IMR-90 (cell line): ENCODE measurements at regions not wholly inside any gene's neighbourhood (a gene's known extent, or its start where the extent isn't known, plus 50 kb on each side); places are given as distances from the start of the nearest gene placed in this dataset.

Source experiments
- ATAC-seq: fragments of 200-7000 bp; cut with Tn5 transposase; 2 replicates; pipeline ENCODE4 v1.9.1; 2020; ENCODE audit warnings: low read depth, mild to moderate bottlenecking, moderate library complexity
- BruUV-seq: library from RNA; stranded (reverse); fragments of 400-500 nt; replicated peaks from 2 replicates; lab custom pipeline; 2021; lab: Mats Ljungman, UMichigan
- CTCF ChIA-PET: fragments of 300-600 bp; formaldehyde crosslinking; extraction: SDS; loops from one replicate; lab custom pipeline; 2021; ENCODE audit warnings: antibody characterized with exemption; lab: Yijun Ruan, JAX
- POLR2A ChIA-PET: fragments of 300-600 bp; sonication (Branson Sonifier 250); formaldehyde crosslinking; loops from one replicate; lab custom pipeline; 2022; ENCODE audit warnings: antibody characterized with exemption; ENCODE audit not compliant: unreplicated experiment; lab: Charles Lee
- DNase-seq: peaks from one replicate; pipeline ENCODE4 v3.0.0; 2013
- H2AFZ ChIP-seq: replicated peaks from 2 replicates; pipeline ENCODE3; 2013; ENCODE audit warnings: low read length, mild to moderate bottlenecking; ENCODE audit not compliant: poor library complexity
- H2AK5ac ChIP-seq: 2 replicates; pipeline ENCODE4 v1.6.1; 2013; ENCODE audit warnings: low read depth, low read length, inconsistent platforms
- H2AK9ac ChIP-seq: replicated peaks from 2 replicates; pipeline ENCODE3; 2013; ENCODE audit warnings: mild to moderate bottlenecking, low read depth, low read length, moderate library complexity; ENCODE audit not compliant: poor library complexity
- H2BK120ac ChIP-seq: 2 replicates; pipeline ENCODE4 v1.6.1; 2013; ENCODE audit warnings: low read depth, low read length, inconsistent platforms
- H2BK15ac ChIP-seq: 3 replicates; pipeline ENCODE4 v1.6.1; 2013; ENCODE audit warnings: low read depth, low read length, inconsistent platforms
- H2BK20ac ChIP-seq: 2 replicates; pipeline ENCODE4 v1.6.1; 2013; ENCODE audit warnings: low read depth, mild to moderate bottlenecking, inconsistent platforms, low read length, moderate library complexity
- H2BK5ac ChIP-seq: 2 replicates; pipeline ENCODE4 v1.6.1; 2013; ENCODE audit warnings: mild to moderate bottlenecking, low read depth, low read length, inconsistent platforms; ENCODE audit not compliant: poor library complexity, severe bottlenecking
- H3K14ac ChIP-seq: replicated peaks from 2 replicates; pipeline ENCODE4 v1.6.1; 2013; ENCODE audit warnings: low read depth, low read length, inconsistent platforms
- H3K18ac ChIP-seq: 2 replicates; pipeline ENCODE4 v1.6.1; 2013; ENCODE audit warnings: low read depth, low read length, control low read depth
- H3K23ac ChIP-seq: 2 replicates; pipeline ENCODE4 v1.6.1; 2013; ENCODE audit warnings: low read depth, low read length, inconsistent platforms
- H3K27ac ChIP-seq: 2 replicates; pipeline ENCODE4 v1.5.1; 2013; ENCODE audit warnings: mild to moderate bottlenecking, control low read depth, low read length; ENCODE audit not compliant: insufficient read depth
- H3K27me3 ChIP-seq: 2 replicates; pipeline ENCODE4 v1.6.1; 2013; ENCODE audit warnings: low read length; ENCODE audit not compliant: control insufficient read depth, insufficient read depth
- H3K36me3 ChIP-seq: 2 replicates; pipeline ENCODE4 v1.6.1; 2013; ENCODE audit warnings: low read length, mixed read lengths; ENCODE audit not compliant: control insufficient read depth, insufficient read depth
- H3K4ac ChIP-seq: 2 replicates; pipeline ENCODE4 v1.6.1; 2013; ENCODE audit warnings: low read depth, low read length, inconsistent platforms
- H3K4me1 ChIP-seq: 2 replicates; pipeline ENCODE4 v1.6.1; 2013; ENCODE audit warnings: low read length, mixed read lengths; ENCODE audit not compliant: control insufficient read depth, insufficient read depth
- H3K4me2 ChIP-seq: 2 replicates; pipeline ENCODE4 v1.6.1; 2013; ENCODE audit warnings: low read depth, mild to moderate bottlenecking, control low read depth, low read length, moderate library complexity
- H3K4me3 ChIP-seq: 2 replicates; pipeline ENCODE4 v1.5.1; 2013; ENCODE audit warnings: low read depth, mild to moderate bottlenecking, control low read depth, low read length, moderate library complexity; ENCODE audit not compliant: insufficient read depth
- H3K56ac ChIP-seq: 2 replicates; pipeline ENCODE4 v1.6.1; 2013; ENCODE audit warnings: low read length, inconsistent platforms; ENCODE audit not compliant: insufficient read depth; ENCODE audit errors: extremely low read depth
- H3K79me1 ChIP-seq, 2 experiments: 2 replicates each; pipeline ENCODE4 v1.6.1; 2013; ENCODE audit warnings: low read length in 2 of 2, inconsistent platforms in 1 of 2, low read depth in 1 of 2
- H3K9ac ChIP-seq: 2 replicates; pipeline ENCODE4 v1.6.1; 2013; ENCODE audit warnings: low read depth, low read length, control low read depth
- H3K9me1 ChIP-seq: 2 replicates; pipeline ENCODE4 v1.6.1; 2013; ENCODE audit warnings: low read length, inconsistent platforms; ENCODE audit not compliant: insufficient read depth
- H3K9me3 ChIP-seq: 2 replicates; pipeline ENCODE4 v1.6.1; 2013; ENCODE audit warnings: low read length; ENCODE audit not compliant: control insufficient read depth, insufficient read depth
- H4K20me1 ChIP-seq: 2 replicates; pipeline ENCODE4 v1.6.1; 2013; ENCODE audit warnings: low read length, inconsistent platforms; ENCODE audit not compliant: insufficient read depth
- H4K5ac ChIP-seq: 2 replicates; pipeline ENCODE4 v1.6.1; 2013; ENCODE audit warnings: mild to moderate bottlenecking, low read depth, low read length, control low read depth
- H4K8ac ChIP-seq, 2 experiments: 2 replicates each; pipeline ENCODE4 v1.6.1; 2013; ENCODE audit warnings: low read depth in 2 of 2, low read length in 2 of 2, control low read depth in 1 of 2, inconsistent platforms in 1 of 2
- H4K91ac ChIP-seq: 2 replicates; pipeline ENCODE4 v1.6.1; 2013; ENCODE audit warnings: low read depth, low read length, inconsistent platforms; ENCODE audit not compliant: insufficient read depth
- BHLHE40 ChIP-seq: fragments of 150-350 bp; IDR thresholded peaks from 2 replicates; pipeline ENCODE4 v1.6.1; 2016; ENCODE audit warnings: mild to moderate bottlenecking, low read depth, low read length
- CHD1 ChIP-seq: IDR thresholded peaks from 2 replicates; pipeline ENCODE4 v1.6.1; 2012; ENCODE audit warnings: low read depth, low read length, improper control_type of control experiment
- MAFK ChIP-seq: IDR thresholded peaks from 2 replicates; pipeline ENCODE4 v1.6.1; 2012; ENCODE audit warnings: low read depth, low read length, improper control_type of control experiment
- MAZ ChIP-seq: IDR thresholded peaks from 2 replicates; pipeline ENCODE4 v1.6.1; 2012; ENCODE audit warnings: low read depth, mild to moderate bottlenecking, low read length, improper control_type of control experiment, moderate library complexity, borderline replicate concordance
- NFE2L2 ChIP-seq: fragments of 150-350 bp; IDR thresholded peaks from 2 replicates; pipeline ENCODE4 v1.6.1; 2016; ENCODE audit warnings: low read depth, mild to moderate bottlenecking, low read length
- POLR2A ChIP-seq: IDR thresholded peaks from 2 replicates; pipeline ENCODE4 v1.6.1; 2012; ENCODE audit warnings: mild to moderate bottlenecking, low read depth, low read length
- RCOR1 ChIP-seq: IDR thresholded peaks from 2 replicates; pipeline ENCODE4 v1.6.1; 2012; ENCODE audit warnings: mild to moderate bottlenecking, low read length, improper control_type of control experiment; ENCODE audit not compliant: insufficient replicate concordance
- RFX5 ChIP-seq: IDR thresholded peaks from 2 replicates; pipeline ENCODE4 v1.8.0; 2012; ENCODE audit warnings: low read depth, mild to moderate bottlenecking, low read length, moderate library complexity
- SMC3 ChIP-seq: fragments of 150-350 bp; IDR thresholded peaks from 2 replicates; pipeline ENCODE4 v1.6.1; 2016; ENCODE audit warnings: low read depth, mild to moderate bottlenecking, antibody characterized with exemption, low read length, moderate library complexity
- WGBS, 2 experiments: methylation state at CpG; one replicate each; pipeline versions ENCODE4 v1.1.5 to v1.1.7; 2013; ENCODE audit warnings: missing lambda C conversion rate in 2 of 2; ENCODE audit not compliant: insufficient read length in 1 of 2; ENCODE audit errors: extremely low coverage in 2 of 2; 5-methylcytosine and 5-hydroxymethylcytosine counted together
- dilution Hi-C: fragments of 300-500 bp; cut with HindIII; formaldehyde crosslinking; loops from one replicate; pipeline ENCODE4 v1.14.3; 2018; ENCODE audit warnings: low sequenced_read_pairs; ENCODE audit not compliant: unreplicated experiment
- in situ Hi-C: fragments of 300-500 bp; cut with MboI; formaldehyde crosslinking; loops from 3 replicates; pipeline ENCODE4 v1.14.3; 2019; ENCODE audit warnings: low sequenced_read_pairs, inconsistent platforms, mixed read lengths
- intact Hi-C: fragments of 100-400 bp; cut with micrococcal nuclease; formaldehyde crosslinking; loops from 2 replicates; pipeline ENCODE4 v1.10.0; 2022
- TF ChIP-seq, protein P1 (sequence below): fragments of 150-350 bp; IDR thresholded peaks from 2 replicates; pipeline ENCODE4 v1.6.1; 2016; ENCODE audit warnings: low read depth, mild to moderate bottlenecking, low read length, moderate library complexity, borderline replicate concordance

DNA sequence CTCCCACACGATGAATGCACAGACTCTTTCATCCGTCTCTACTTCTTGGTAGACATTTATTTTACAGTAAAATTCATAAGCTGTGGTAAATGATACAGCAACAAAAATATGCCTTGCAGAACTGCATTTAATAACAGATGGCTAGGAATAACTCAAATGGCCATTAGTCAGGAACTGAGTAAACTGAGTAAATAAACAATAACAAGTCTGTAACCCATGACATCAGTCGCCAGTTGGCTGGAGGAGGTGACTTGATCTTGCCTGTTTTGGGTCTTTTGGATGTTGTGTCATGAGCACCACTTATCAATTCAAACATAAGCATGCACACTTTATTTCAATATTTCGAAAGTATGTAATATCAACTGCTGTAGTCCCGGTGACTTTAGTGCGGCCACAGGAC lies 632.6 kb upstream of the ARGLU1 start:
- H3K4me2 ChIP-seq, result no peak overlapping the region
- peaks cover 4% of the 10 kb centered on the region for H3K4me1 ChIP-seq
- dilution Hi-C loops (no loop called here), intact Hi-C loops (loop anchor here (10.0 kb wide), 1 partner anchor 254 kb away; no protein-coding TSS in a partner anchor), in situ Hi-C loops (no loop called here)
- H2AFZ ChIP-seq, result no peak overlapping the region
- peak overlapping the region in 1 of 2 experiments; percentile 61; a peak in 1 of 4 replicates for H4K8ac ChIP-seq
- H3K27me3 ChIP-seq, result no peaks in the 10 kb centered on the region
- H3K36me3 ChIP-seq, result no peaks in the 10 kb centered on the region
- H3K79me1 ChIP-seq, result peaks cover 0 to 20% of the 10 kb centered on the region in 2 experiments; a peak in 2 of 4 replicates
- H4K20me1 ChIP-seq, result no peaks in the 10 kb centered on the region
- TF ChIP-seq CHD1 (no peak), MAFK (no peak), BHLHE40 (no peak), NFE2L2 (no peak), RCOR1 (no peak), RFX5 (no peak), POLR2A (no peak), SMC3 (no peak), MAZ (no peak)
- TF ChIP-seq, protein P1, sequence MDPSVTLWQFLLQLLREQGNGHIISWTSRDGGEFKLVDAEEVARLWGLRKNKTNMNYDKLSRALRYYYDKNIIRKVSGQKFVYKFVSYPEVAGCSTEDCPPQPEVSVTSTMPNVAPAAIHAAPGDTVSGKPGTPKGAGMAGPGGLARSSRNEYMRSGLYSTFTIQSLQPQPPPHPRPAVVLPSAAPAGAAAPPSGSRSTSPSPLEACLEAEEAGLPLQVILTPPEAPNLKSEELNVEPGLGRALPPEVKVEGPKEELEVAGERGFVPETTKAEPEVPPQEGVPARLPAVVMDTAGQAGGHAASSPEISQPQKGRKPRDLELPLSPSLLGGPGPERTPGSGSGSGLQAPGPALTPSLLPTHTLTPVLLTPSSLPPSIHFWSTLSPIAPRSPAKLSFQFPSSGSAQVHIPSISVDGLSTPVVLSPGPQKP, result no peak
- H3K56ac ChIP-seq, result no peak overlapping the region
- H3K9me3 ChIP-seq, result no peaks in the 10 kb centered on the region
- H3K9ac ChIP-seq, result no peak overlapping the region
- ChIA-PET CTCF (no interaction called here), POLR2A (no interaction called here)
- H2BK20ac ChIP-seq, result peak overlapping the region; percentile 92; the same call in 1 of the 2 replicates
- H2AK9ac ChIP-seq, result no peak overlapping the region
- H3K18ac ChIP-seq, result no peak overlapping the region
- H4K5ac ChIP-seq, result no peak overlapping the region
- 100% methylated on average over 1 of the region's 6 CpGs; no CpG with 5 or more reads in 1 of the 2 experiments for WGBS, 2 experiments
- H2BK15ac ChIP-seq, result peak overlapping the region; percentile 36; the same call in 1 of the 3 replicates
- H3K14ac ChIP-seq, result peak overlapping the region; percentile 79; the same call in 1 of the 2 replicates
- peak overlapping the region; percentile 54; the same call in 1 of the 2 replicates for H3K4ac ChIP-seq
- no peak overlapping the region for H4K91ac ChIP-seq
- H2BK120ac ChIP-seq, result peak overlapping the region; percentile 88
- ATAC-seq, result peak; percentile 48
- BruUV-seq, result no TSS peak
- peak overlapping the region; percentile 56; the same call in 1 of the 2 replicates for H2AK5ac ChIP-seq
- DNase-seq, result peak; percentile 67
- peak overlapping the region; percentile 58 for H2BK5ac ChIP-seq
- peaks cover 13% of the 10 kb centered on the region for H3K9me1 ChIP-seq
- H3K23ac ChIP-seq, result no peak overlapping the region
- no peak overlapping the region for H3K27ac ChIP-seq
- H3K4me3 ChIP-seq, result no peak overlapping the region
